ENCODE measurements at regions not wholly inside any gene's neighbourhood (a gene's known extent, or its start where the extent isn't known, plus 50 kb on each side); places are given as distances from the start of the nearest gene placed in this dataset.

- no peak overlapping the region for H3K4me3 ChIP-seq (replicated peaks; ENCODE audit: low read depth, low read length)
- no peak for TF ChIP-seq CTCF (IDR thresholded peaks at IDR 0.05; ENCODE audit: low read length, missing control alignments)
- no peak for DNase-seq (ENCODE audit: low read depth)
Observed at GRCh38 chr10:54906940-54907339, 105.9 kb upstream of the PCDH15 start.

GRCh38 chr10:54905578-54906192 lies 104.7 kb upstream of the PCDH15 start:
- no peak for DNase-seq (ENCODE audit: low read depth)
- H3K4me3 ChIP-seq (replicated peaks; ENCODE audit: low read depth, low read length), result no peak overlapping the region
- TF ChIP-seq CTCF (IDR thresholded peaks at IDR 0.05; ENCODE audit: low read length, missing control alignments), result no peak

GRCh38 chr10:54904833-54905232 lies 103.8 kb upstream of the PCDH15 start:
- H3K4me3 ChIP-seq (replicated peaks; ENCODE audit: low read depth, low read length), result no peak overlapping the region
- DNase-seq (ENCODE audit: low read depth), result no peak
- no peak for TF ChIP-seq CTCF (IDR thresholded peaks at IDR 0.05; ENCODE audit: low read length, missing control alignments)

- no peak for TF ChIP-seq CTCF (IDR thresholded peaks at IDR 0.05; ENCODE audit: low read length, missing control alignments)
- DNase-seq (ENCODE audit: low read depth), result no peak
- H3K4me3 ChIP-seq (replicated peaks; ENCODE audit: low read depth, low read length), result no peak overlapping the region
Observed at GRCh38 chr10:54903745-54904144, 102.7 kb upstream of the PCDH15 start.

- H3K4me3 ChIP-seq (replicated peaks; ENCODE audit: low read depth, low read length), result no peak overlapping the region
- DNase-seq (ENCODE audit: low read depth), result no peak
- no peak for TF ChIP-seq CTCF (IDR thresholded peaks at IDR 0.05; ENCODE audit: low read length, missing control alignments)
Observed at GRCh38 chr10:54900584-54900983, 99.6 kb upstream of the PCDH15 start.

DNA sequence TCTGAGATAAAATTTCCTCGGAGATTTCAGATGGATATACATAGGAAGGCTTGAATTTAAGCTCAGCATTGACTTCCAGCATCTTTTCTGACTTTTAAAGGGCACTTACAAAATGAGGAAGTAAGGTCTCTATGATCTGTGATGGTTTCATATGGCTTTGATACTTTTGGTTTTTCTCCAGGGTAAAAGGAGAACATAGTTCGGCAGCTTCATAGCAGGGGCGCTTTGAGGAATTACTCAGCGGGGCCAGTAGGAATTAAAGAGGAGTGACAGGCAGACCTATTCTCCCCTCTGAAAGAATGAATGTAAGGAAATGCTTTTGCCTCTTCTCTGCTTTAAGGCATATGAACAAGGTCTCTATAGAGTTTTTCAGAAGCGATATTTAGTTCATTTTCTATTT lies 80.0 kb upstream of the PCDH15 start:
- no peak overlapping the region for H3K4me3 ChIP-seq (replicated peaks; ENCODE audit: low read depth, low read length)
- no peak for TF ChIP-seq CTCF (IDR thresholded peaks at IDR 0.05; ENCODE audit: low read length, missing control alignments)

GRCh38 chr10:54869022-54869421 lies 68.0 kb upstream of the PCDH15 start:
- no peak for DNase-seq (ENCODE audit: low read depth)
- no peak for TF ChIP-seq CTCF (IDR thresholded peaks at IDR 0.05; ENCODE audit: low read length, missing control alignments)
- no peak overlapping the region for H3K4me3 ChIP-seq (replicated peaks; ENCODE audit: low read depth, low read length)

More for the DNA sequence above, 80.0 kb upstream of the PCDH15 start:
- no peak for DNase-seq (ENCODE audit: low read depth)

Data from fibroblast of pulmonary artery (primary cell).